H1 (cell line): ENCODE measurements at regions not wholly inside any gene's neighbourhood (a gene's known extent, or its start where the extent isn't known, plus 50 kb on each side); places are given as distances from the start of the nearest gene placed in this dataset.

Experiments used
- CTCF ChIA-PET: fragments of 300-600 bp; sonication (Branson Sonifier 250); formaldehyde crosslinking; loops from one replicate; lab custom pipeline; 2021; ENCODE audit not compliant: partially characterized antibody; lab: Charles Lee
- POLR2A ChIA-PET: fragments of 300-600 bp; sonication (Branson Sonifier 250); formaldehyde crosslinking; loops from one replicate; lab custom pipeline; 2021; ENCODE audit warnings: inconsistent platforms; ENCODE audit not compliant: partially characterized antibody; lab: Charles Lee
- DNase-seq, 2 experiments: peaks; one replicate each; pipeline versions ENCODE4 v3.0.0 to v3.0.0-alpha.2; 2010 to 2022; ENCODE audit warnings: low spot score in 2 of 2, low read depth in 1 of 2, mixed read lengths in 1 of 2
- FAIRE-seq: peaks from 2 replicates; lab custom pipeline; 2011; peaks lifted over from hg19 to GRCh38; lab: Jason Lieb, UNC
- H2AFZ ChIP-seq: 2 replicates; pipeline ENCODE4 v1.8.1; 2012; ENCODE audit warnings: low read length, inconsistent platforms
- H2AK5ac ChIP-seq: 2 replicates; pipeline ENCODE4 v1.6.1; 2013; ENCODE audit warnings: low read depth, low read length
- H2BK120ac ChIP-seq: replicated peaks from 2 replicates; pipeline ENCODE3; 2013; ENCODE audit warnings: low read depth, low read length, inconsistent platforms
- H2BK12ac ChIP-seq: 2 replicates; pipeline ENCODE4 v1.6.1; 2013; ENCODE audit warnings: low read depth, low read length
- H2BK15ac ChIP-seq: 2 replicates; pipeline ENCODE4 v1.6.1; 2013; ENCODE audit warnings: low read length
- H2BK20ac ChIP-seq: 2 replicates; pipeline ENCODE4 v1.6.1; 2013; ENCODE audit warnings: low read length
- H2BK5ac ChIP-seq: 2 replicates; pipeline ENCODE4 v1.6.1; 2013; ENCODE audit warnings: low read depth, low read length
- H3K14ac ChIP-seq: 2 replicates; pipeline ENCODE4 v1.6.1; 2013; ENCODE audit warnings: inconsistent platforms; ENCODE audit not compliant: insufficient read length
- H3K18ac ChIP-seq: 2 replicates; pipeline ENCODE4 v1.6.1; 2013; ENCODE audit warnings: low read length; ENCODE audit errors: extremely low read depth
- H3K23ac ChIP-seq: 2 replicates; pipeline ENCODE4 v1.6.1; 2013; ENCODE audit warnings: inconsistent platforms; ENCODE audit not compliant: insufficient read length
- H3K23me2 ChIP-seq: 2 replicates; pipeline ENCODE4 v1.6.1; 2013; ENCODE audit warnings: low read depth, low read length
- H3K27ac ChIP-seq: 2 replicates; pipeline ENCODE4 v1.6.1; 2011; ENCODE audit warnings: low read depth, low read length, inconsistent platforms
- H3K27me3 ChIP-seq, 4 experiments: replicated peaks in 1 of 4; 1 replicate in 1 of 4; 2 replicates in 3 of 4; pipeline versions ENCODE4 v1.6.1 to v1.8.1; 2011 to 2013; ENCODE audit warnings: low read length in 3 of 4, mild to moderate bottlenecking in 3 of 4, inconsistent platforms in 2 of 4, mixed read lengths in 2 of 4, moderate library complexity in 1 of 4; ENCODE audit not compliant: control insufficient read depth in 3 of 4, insufficient read depth in 3 of 4; ENCODE audit errors: extremely low read depth in 1 of 4
- H3K36me3 ChIP-seq, 4 experiments: 2 replicates each; pipeline versions ENCODE4 v1.6.1 to v1.8.1; 2011 to 2013; ENCODE audit warnings: mild to moderate bottlenecking in 4 of 4, low read length in 3 of 4, moderate library complexity in 2 of 4, control low read depth in 1 of 4, inconsistent platforms in 1 of 4; ENCODE audit not compliant: insufficient read depth in 4 of 4, control insufficient read depth in 2 of 4
- H3K4ac ChIP-seq: replicated peaks from 2 replicates; pipeline ENCODE3; 2013; ENCODE audit warnings: low read length, low read depth, mixed read lengths, inconsistent platforms; ENCODE audit not compliant: insufficient read length
- H3K4me1 ChIP-seq, 4 experiments: replicated peaks in 1 of 4; 1 replicate in 1 of 4; 2 replicates in 3 of 4; pipeline versions ENCODE4 v1.6.1 to v1.8.1; 2011 to 2013; ENCODE audit warnings: low read length in 3 of 4, inconsistent platforms in 2 of 4, mixed read lengths in 1 of 4; ENCODE audit not compliant: insufficient read depth in 4 of 4, control insufficient read depth in 3 of 4
- H3K4me2 ChIP-seq, 2 experiments: 2 replicates each; pipeline versions ENCODE4 v1.6.1 to v1.8.1; 2011 to 2013; ENCODE audit warnings: low read depth in 2 of 2, low read length in 2 of 2, control low read depth in 1 of 2, inconsistent platforms in 1 of 2, mild to moderate bottlenecking in 1 of 2; ENCODE audit not compliant: insufficient read depth in 1 of 2
- H3K4me3 ChIP-seq, 4 experiments: fragments of 200-600, 300-600 bp in 1 of 4; sonication (generic), shearing (Covaris generic), sonication (Bioruptor Twin) in 1 of 4; 2 replicates each; pipeline versions ENCODE4 v1.5.1 to v1.8.1; 2011 to 2016; ENCODE audit warnings: low read length in 4 of 4, low read depth in 3 of 4, control low read depth in 2 of 4, inconsistent platforms in 2 of 4, mild to moderate bottlenecking in 2 of 4, mixed read lengths in 1 of 4, moderate library complexity in 1 of 4; ENCODE audit not compliant: insufficient read depth in 2 of 4; ENCODE audit errors: extremely low read depth in 1 of 4
- H3K56ac ChIP-seq: replicated peaks from 2 replicates; pipeline ENCODE3; 2013; ENCODE audit warnings: low read depth, mild to moderate bottlenecking, mixed read lengths, low read length, inconsistent platforms; ENCODE audit not compliant: insufficient read length
- H3K79me1 ChIP-seq: 2 replicates; pipeline ENCODE4 v1.6.1; 2013; ENCODE audit warnings: low read depth, low read length, control low read depth
- H3K79me2 ChIP-seq, 2 experiments: 2 replicates each; pipeline versions ENCODE4 v1.6.1 to v1.8.1; 2012 to 2013; ENCODE audit warnings: low read length in 2 of 2, mild to moderate bottlenecking in 2 of 2, inconsistent platforms in 1 of 2; ENCODE audit not compliant: insufficient read depth in 2 of 2, control insufficient read depth in 1 of 2
- H3K9ac ChIP-seq, 4 experiments: replicated peaks in 1 of 4; 1 replicate in 1 of 4; 2 replicates in 3 of 4; pipeline versions ENCODE4 v1.6.1 to v1.8.1; 2011 to 2013; ENCODE audit warnings: low read depth in 3 of 4, low read length in 3 of 4, control low read depth in 2 of 4, mild to moderate bottlenecking in 2 of 4, moderate library complexity in 2 of 4, inconsistent platforms in 1 of 4; ENCODE audit errors: extremely low read depth in 1 of 4
- H3K9me3 ChIP-seq, 2 experiments: 2 replicates each; pipeline versions ENCODE4 v1.6.1 to v1.8.1; 2012 to 2013; ENCODE audit warnings: mild to moderate bottlenecking in 2 of 2, moderate library complexity in 2 of 2, control low read depth in 1 of 2, inconsistent platforms in 1 of 2, low read depth in 1 of 2, low read length in 1 of 2, mixed read lengths in 1 of 2; ENCODE audit not compliant: insufficient read depth in 2 of 2
- H4K20me1 ChIP-seq, 2 experiments: replicated peaks in 1 of 2; 2 replicates each; pipeline versions ENCODE3 to v1.8.1; 2011 to 2013; ENCODE audit warnings: inconsistent platforms in 2 of 2, low read length in 2 of 2, mild to moderate bottlenecking in 1 of 2; ENCODE audit not compliant: insufficient read depth in 2 of 2, control insufficient read depth in 1 of 2
- H4K5ac ChIP-seq: 2 replicates; pipeline ENCODE4 v1.6.1; 2013; ENCODE audit warnings: low read length, low read depth, mixed read lengths, inconsistent platforms; ENCODE audit not compliant: insufficient read length
- H4K8ac ChIP-seq: 2 replicates; pipeline ENCODE4 v1.8.0; 2013; ENCODE audit warnings: mild to moderate bottlenecking, moderate library complexity, low read length, inconsistent platforms; ENCODE audit not compliant: insufficient read depth; ENCODE audit errors: extremely low read depth
- H4K91ac ChIP-seq: replicated peaks from 2 replicates; pipeline ENCODE3; 2013; ENCODE audit warnings: low read length, mixed read lengths, inconsistent platforms; ENCODE audit not compliant: insufficient read length
- BCL11A ChIP-seq, 2 experiments: IDR thresholded peaks; one replicate each; pipeline ENCODE4 v1.6.1; 2011; ENCODE audit warnings: low read depth in 2 of 2, low read length in 2 of 2, mild to moderate bottlenecking in 2 of 2
- CBX8 ChIP-seq: fragments of 300-800, 300-1000 bp; sonication (generic); IDR thresholded peaks from 2 replicates; pipeline ENCODE4 v1.7.1; 2016; ENCODE audit warnings: low read depth, low read length, borderline replicate concordance
- CHD2 ChIP-seq: IDR thresholded peaks from 2 replicates; pipeline ENCODE4 v1.6.1; 2012; ENCODE audit warnings: low read length, improper control_type of control experiment
- CREB1 ChIP-seq: IDR thresholded peaks from 2 replicates; pipeline ENCODE4 v1.6.1; 2012; ENCODE audit warnings: inconsistent platforms
- KDM5A ChIP-seq: fragments of 200-600 bp; IDR thresholded peaks from 2 replicates; pipeline ENCODE4 v1.7.1; 2012; ENCODE audit warnings: mild to moderate bottlenecking, low read length, inconsistent platforms, mixed read lengths
- NANOG ChIP-seq: IDR thresholded peaks from 2 replicates; pipeline ENCODE4 v1.6.1; 2011; ENCODE audit warnings: low read length, low read depth, mild to moderate bottlenecking, inconsistent platforms; ENCODE audit not compliant: insufficient read depth, poor library complexity, severe bottlenecking
- SP2 ChIP-seq: IDR thresholded peaks from 2 replicates; pipeline ENCODE4 v1.6.1; 2012; ENCODE audit warnings: mild to moderate bottlenecking, low read length, inconsistent platforms
- TCF12 ChIP-seq: IDR thresholded peaks from 2 replicates; pipeline ENCODE4 v1.6.1; 2011; ENCODE audit warnings: low read depth, mild to moderate bottlenecking, low read length
- YY1 ChIP-seq: IDR thresholded peaks from 2 replicates; pipeline ENCODE4 v1.6.1; 2011; ENCODE audit warnings: low read depth, mild to moderate bottlenecking, low read length
- WGBS, 2 experiments: shearing (Covaris generic) in 1 of 2; methylation state at CpG; one replicate each; pipeline versions ENCODE4 v1.1.6 to v1.1.7; 2013 to 2015; ENCODE audit warnings: low lambda C conversion rate in 2 of 2, mixed read lengths in 2 of 2, inconsistent platforms in 1 of 2, low coverage in 1 of 2, missing lambda C conversion rate in 1 of 2; ENCODE audit not compliant: insufficient replicate concordance in 2 of 2, insufficient coverage in 1 of 2, insufficient read length in 1 of 2; ENCODE audit errors: extremely low coverage in 1 of 2, missing lambda C conversion rate in 1 of 2; 5-methylcytosine and 5-hydroxymethylcytosine counted together
- TF ChIP-seq, protein P1 (sequence below): IDR thresholded peaks from 2 replicates; pipeline ENCODE4 v1.6.1; 2012; ENCODE audit warnings: inconsistent platforms

DNA sequence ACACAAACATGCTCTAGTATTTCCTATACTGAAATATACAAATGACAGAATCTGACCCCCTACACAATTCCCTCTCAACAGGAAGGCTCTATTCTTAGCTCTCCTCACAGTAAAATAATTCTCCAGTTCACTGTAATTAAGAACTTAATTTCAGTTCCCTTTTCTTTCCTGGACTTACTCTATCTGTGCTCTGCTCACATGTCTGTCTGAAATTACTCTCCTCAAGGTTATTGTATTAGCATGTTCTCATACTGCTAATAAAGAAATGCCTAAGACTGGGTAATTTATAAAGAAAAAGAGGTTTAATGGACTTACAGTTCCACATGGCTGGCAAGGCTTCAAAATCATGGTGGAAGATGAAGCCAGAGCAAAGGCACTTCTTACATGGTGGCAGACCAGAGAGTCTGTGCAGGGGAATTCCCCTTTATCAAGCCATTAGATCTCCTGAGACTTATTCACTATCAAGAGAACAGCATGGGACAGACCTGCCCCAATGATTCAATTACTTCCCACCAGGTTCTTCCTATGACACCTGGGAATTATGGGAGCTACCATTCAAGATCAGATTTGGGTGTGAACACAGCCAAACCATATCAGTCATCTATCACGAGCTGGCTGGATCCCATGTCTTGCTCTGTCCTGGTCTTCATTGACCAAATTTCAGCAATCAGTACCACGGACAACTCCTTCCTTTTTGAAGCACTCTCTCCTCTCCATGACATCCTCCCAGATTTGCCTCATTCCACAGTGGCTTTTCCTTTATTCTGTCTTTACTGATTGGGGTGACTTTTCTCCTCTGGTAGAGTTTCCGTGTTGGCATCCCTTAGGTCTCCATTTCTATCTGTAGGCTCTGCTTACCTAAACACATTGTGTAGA, 110.9 kb downstream of the GALR1 start:
- H2BK15ac ChIP-seq, result no peak overlapping the region
- no peak overlapping the region for H3K4ac ChIP-seq
- no peak overlapping the region for H2BK12ac ChIP-seq
- H4K91ac ChIP-seq, result no peak overlapping the region
- no peaks in the 10 kb centered on the region for H3K23me2 ChIP-seq
- H2BK5ac ChIP-seq, result no peak overlapping the region
- no peak overlapping the region for H2BK20ac ChIP-seq
- no peak overlapping the region for H3K14ac ChIP-seq
- H3K9ac ChIP-seq, result no peak overlapping the region
- H4K20me1 ChIP-seq, result no peaks in the 10 kb centered on the region
- peaks cover 8 to 14% of the 10 kb centered on the region in 2 experiments; a peak in 3 of 4 replicates for H3K9me3 ChIP-seq
- H3K23ac ChIP-seq, result no peak overlapping the region
- TF ChIP-seq KDM5A (no peak), SP2 (no peak), BCL11A (IDR thresholded peaks at IDR 0.05; ENCODE audit: low read depth in 2 of 2, low read length in 2 of 2) (no peak), YY1 (no peak), CREB1 (no peak), CBX8 (no peak), CHD2 (no peak), NANOG (no peak), TCF12 (no peak)
- TF ChIP-seq, protein P1, sequence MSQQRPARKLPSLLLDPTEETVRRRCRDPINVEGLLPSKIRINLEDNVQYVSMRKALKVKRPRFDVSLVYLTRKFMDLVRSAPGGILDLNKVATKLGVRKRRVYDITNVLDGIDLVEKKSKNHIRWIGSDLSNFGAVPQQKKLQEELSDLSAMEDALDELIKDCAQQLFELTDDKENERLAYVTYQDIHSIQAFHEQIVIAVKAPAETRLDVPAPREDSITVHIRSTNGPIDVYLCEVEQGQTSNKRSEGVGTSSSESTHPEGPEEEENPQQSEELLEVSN, result no peak
- FAIRE-seq (no peak), DNase-seq (no peak)
- no peaks in the 10 kb centered on the region for H3K27me3 ChIP-seq
- no peak overlapping the region for H2AK5ac ChIP-seq
- 79% methylated on average over 3 of the region's 3 CpGs; no CpG with 5 or more reads in 1 of the 2 experiments for WGBS, 2 experiments
- ChIA-PET CTCF (no interaction called here), POLR2A (no interaction called here)
- no peak overlapping the region for H4K8ac ChIP-seq
- H2AFZ ChIP-seq, result no peak overlapping the region
- no peak overlapping the region for H3K18ac ChIP-seq
- no peak overlapping the region for H4K5ac ChIP-seq
- H3K36me3 ChIP-seq, result no peaks in the 10 kb centered on the region
- H3K4me1 ChIP-seq, result no peaks in the 10 kb centered on the region
- no peak overlapping the region for H3K4me2 ChIP-seq
- no peak overlapping the region for H3K27ac ChIP-seq
- no peak overlapping the region for H3K4me3 ChIP-seq
- no peak overlapping the region for H3K56ac ChIP-seq
- no peaks in the 10 kb centered on the region; a peak in 1 of 4 replicates for H3K79me2 ChIP-seq
- no peaks in the 10 kb centered on the region for H3K79me1 ChIP-seq
- no peak overlapping the region for H2BK120ac ChIP-seq
